GM19193 (cell line): ENCODE measurements at regions not wholly inside any gene's neighbourhood (a gene's known extent, or its start where the extent isn't known, plus 50 kb on each side); places are given as distances from the start of the nearest gene placed in this dataset.

ENCODE experiments used
- POLR2A ChIP-seq: IDR thresholded peaks from 4 replicates; pipeline ENCODE4 v1.6.1; 2011; ENCODE audit not compliant: insufficient read depth, insufficient read length; ENCODE audit errors: extremely low read depth

- TF ChIP-seq POLR2A, result no peak
Observed at GRCh38 chr5:56361398-56361797, 128.3 kb upstream of the ANKRD55 start.

- TF ChIP-seq POLR2A, result no peak
Observed at GRCh38 chr5:56360816-56361215, 127.7 kb upstream of the ANKRD55 start.

GRCh38 chr5:56359809-56360685, 126.9 kb upstream of the ANKRD55 start:
- no peak for TF ChIP-seq POLR2A

GRCh38 chr5:56358703-56359681, 125.9 kb upstream of the ANKRD55 start:
- TF ChIP-seq POLR2A, result no peak

- TF ChIP-seq POLR2A, result no peak
Observed at GRCh38 chr5:56358046-56358445, 124.9 kb upstream of the ANKRD55 start.

GRCh38 chr5:56357426-56357825, 124.3 kb upstream of the ANKRD55 start:
- no peak for TF ChIP-seq POLR2A

GRCh38 chr5:56356836-56357160, 123.7 kb upstream of the ANKRD55 start:
- TF ChIP-seq POLR2A, result no peak

GRCh38 chr5:56356121-56356835, 123.1 kb upstream of the ANKRD55 start:
- no peak for TF ChIP-seq POLR2A

GRCh38 chr5:56354836-56355235, 121.7 kb upstream of the ANKRD55 start:
- TF ChIP-seq POLR2A, result no peak

- TF ChIP-seq POLR2A, result no peak
Observed at GRCh38 chr5:56352808-56353590, 119.9 kb upstream of the ANKRD55 start.

- TF ChIP-seq POLR2A, result no peak
Observed at GRCh38 chr5:56350597-56351170, 117.6 kb upstream of the ANKRD55 start.

- TF ChIP-seq POLR2A, result no peak
Observed at GRCh38 chr5:56350011-56350596, 117.0 kb upstream of the ANKRD55 start.

GRCh38 chr5:56349461-56349860, 116.3 kb upstream of the ANKRD55 start:
- TF ChIP-seq POLR2A, result no peak
